Neural cell (in vitro differentiated cells): ENCODE measurements at regions not wholly inside any gene's neighbourhood (a gene's known extent, or its start where the extent isn't known, plus 50 kb on each side); places are given as distances from the start of the nearest gene placed in this dataset.
"Not testable (repeated sequence)": the region's sequence is repeated elsewhere in the genome, so short reads cannot be mapped to it uniquely, and the experiment has no call there.

Experiments
- H2AFZ ChIP-seq: fragments of 200-600, 300-800 bp; sonication (generic), shearing (Covaris generic); 2 replicates; pipeline ENCODE4 v1.6.0; 2014; ENCODE audit warnings: low read depth, mild to moderate bottlenecking, antibody characterized with exemption, low read length, moderate library complexity
- H3F3A ChIP-seq: fragments of 200-600 bp; shearing (Covaris generic); 2 replicates; pipeline ENCODE4 v1.6.1; 2016; ENCODE audit warnings: mild to moderate bottlenecking, moderate library complexity, mixed read lengths, antibody characterized with exemption, low read length; ENCODE audit not compliant: insufficient read depth, poor library complexity, severe bottlenecking
- H3K27ac ChIP-seq: fragments of 200-600, 300-800 bp; sonication (generic), shearing (Covaris generic); 2 replicates; pipeline ENCODE4 v1.5.1; 2014; ENCODE audit warnings: mild to moderate bottlenecking, low read length, moderate library complexity
- H3K27me3 ChIP-seq: fragments of 300-800, 200-600 bp; sonication (generic), shearing (Covaris generic); 2 replicates; pipeline ENCODE4 v1.6.0; 2014; ENCODE audit warnings: mild to moderate bottlenecking, low read depth, low read length, moderate library complexity; ENCODE audit not compliant: insufficient read depth
- H3K36me3 ChIP-seq: fragments of 300-800, 200-600 bp; sonication (generic), shearing (Covaris generic); 2 replicates; pipeline ENCODE4 v1.5.1; 2014; ENCODE audit warnings: mild to moderate bottlenecking, antibody characterized with exemption, low read length, moderate library complexity; ENCODE audit not compliant: insufficient read depth
- H3K4me2 ChIP-seq: fragments of 300-800, 200-600 bp; sonication (generic), shearing (Covaris generic); 2 replicates; pipeline ENCODE4 v1.6.0; 2014; ENCODE audit warnings: mild to moderate bottlenecking, low read length
- H3K4me3 ChIP-seq: fragments of 300-800, 200-600 bp; sonication (generic), shearing (Covaris generic); 2 replicates; pipeline ENCODE4 v1.5.1; 2014; ENCODE audit warnings: mild to moderate bottlenecking, low read length, moderate library complexity
- H3K79me2 ChIP-seq: fragments of 200-600 bp; shearing (Covaris generic); replicated peaks from 2 replicates; pipeline ENCODE4 v1.6.0; 2014; ENCODE audit warnings: mild to moderate bottlenecking, low read length, moderate library complexity; ENCODE audit not compliant: insufficient read depth
- H3K9ac ChIP-seq: fragments of 300-800, 200-600 bp; sonication (generic), shearing (Covaris generic); 2 replicates; pipeline ENCODE4 v1.6.1; 2016; ENCODE audit warnings: mild to moderate bottlenecking, low read length, mixed read lengths
- H3K9me2 ChIP-seq: fragments of 200-600 bp; shearing (Covaris generic); 2 replicates; pipeline ENCODE4 v1.6.1; 2016; ENCODE audit warnings: mild to moderate bottlenecking, low read length, mixed read lengths; ENCODE audit not compliant: insufficient read depth
- H3K9me3 ChIP-seq: fragments of 200-600, 300-800 bp; sonication (generic), shearing (Covaris generic); 2 replicates; pipeline ENCODE4 v1.6.1; 2016; ENCODE audit warnings: mild to moderate bottlenecking, mixed run types, low read length, moderate library complexity, mixed read lengths
- H4K20me1 ChIP-seq: fragments of 200-600 bp; shearing (Covaris generic); 2 replicates; pipeline ENCODE4 v1.6.1; 2016; ENCODE audit warnings: mild to moderate bottlenecking, mixed run types; ENCODE audit not compliant: insufficient read depth
- EP300 ChIP-seq: fragments of 450-650 bp; conservative IDR thresholded peaks from 2 replicates; pipeline ENCODE4 v1.6.1; 2014; ENCODE audit warnings: antibody characterized with exemption, mild to moderate bottlenecking, moderate library complexity; ENCODE audit not compliant: poor library complexity, severe bottlenecking
- EZH2 ChIP-seq: fragments of 200-600, 300-800 bp; shearing (Covaris generic), sonication (generic); IDR thresholded peaks from 2 replicates; pipeline ENCODE4 v1.6.1; 2014; ENCODE audit warnings: antibody characterized with exemption, low read length, borderline replicate concordance, mild to moderate bottlenecking; ENCODE audit not compliant: insufficient read depth, poor library complexity, severe bottlenecking
- MXI1 ChIP-seq: fragments of 450-650 bp; conservative IDR thresholded peaks from 2 replicates; pipeline ENCODE4 v1.6.1; 2014; ENCODE audit warnings: antibody characterized with exemption, mild to moderate bottlenecking; ENCODE audit not compliant: poor library complexity, severe bottlenecking
- POLR2AphosphoS5 ChIP-seq: IDR thresholded peaks from 2 replicates; pipeline ENCODE4 v1.6.1; 2012
- RAD21 ChIP-seq: fragments of 450-650 bp; conservative IDR thresholded peaks from 2 replicates; pipeline ENCODE4 v1.6.1; 2014; ENCODE audit warnings: antibody characterized with exemption, mild to moderate bottlenecking, moderate library complexity
- SMC3 ChIP-seq: fragments of 450-650 bp; conservative IDR thresholded peaks from 2 replicates; pipeline ENCODE4 v1.6.1; 2014; ENCODE audit warnings: antibody characterized with exemption, mild to moderate bottlenecking, moderate library complexity; ENCODE audit not compliant: poor library complexity
- TAF1 ChIP-seq: IDR thresholded peaks from 2 replicates; pipeline ENCODE4 v1.6.1; 2012; ENCODE audit warnings: low read depth
- TF ChIP-seq, protein P1 (sequence below): fragments of 450-650 bp; IDR thresholded peaks from 2 replicates; pipeline ENCODE4 v1.5.1; 2014; ENCODE audit warnings: antibody characterized with exemption, mild to moderate bottlenecking, moderate library complexity; ENCODE audit not compliant: poor library complexity, severe bottlenecking
- TF ChIP-seq, protein P2 (sequence below): IDR thresholded peaks from 2 replicates; pipeline ENCODE4 v1.6.1; 2012; ENCODE audit warnings: borderline replicate concordance

GRCh38 chr16:22660441-22661160 is 149.9 kb downstream of the NPIPB5 start:
- H3K36me3 ChIP-seq = no peaks in the 10 kb centered on the region
- H3K9ac ChIP-seq = no peak overlapping the region
- no peaks in the 10 kb centered on the region for H3K79me2 ChIP-seq
- H3K4me3 ChIP-seq = no peak overlapping the region
- H3K27ac ChIP-seq = no peak overlapping the region
- no peaks in the 10 kb centered on the region for H3K27me3 ChIP-seq
- TF ChIP-seq MXI1 = no peak
- TF ChIP-seq EP300 = no peak
- TF ChIP-seq, protein P1, sequence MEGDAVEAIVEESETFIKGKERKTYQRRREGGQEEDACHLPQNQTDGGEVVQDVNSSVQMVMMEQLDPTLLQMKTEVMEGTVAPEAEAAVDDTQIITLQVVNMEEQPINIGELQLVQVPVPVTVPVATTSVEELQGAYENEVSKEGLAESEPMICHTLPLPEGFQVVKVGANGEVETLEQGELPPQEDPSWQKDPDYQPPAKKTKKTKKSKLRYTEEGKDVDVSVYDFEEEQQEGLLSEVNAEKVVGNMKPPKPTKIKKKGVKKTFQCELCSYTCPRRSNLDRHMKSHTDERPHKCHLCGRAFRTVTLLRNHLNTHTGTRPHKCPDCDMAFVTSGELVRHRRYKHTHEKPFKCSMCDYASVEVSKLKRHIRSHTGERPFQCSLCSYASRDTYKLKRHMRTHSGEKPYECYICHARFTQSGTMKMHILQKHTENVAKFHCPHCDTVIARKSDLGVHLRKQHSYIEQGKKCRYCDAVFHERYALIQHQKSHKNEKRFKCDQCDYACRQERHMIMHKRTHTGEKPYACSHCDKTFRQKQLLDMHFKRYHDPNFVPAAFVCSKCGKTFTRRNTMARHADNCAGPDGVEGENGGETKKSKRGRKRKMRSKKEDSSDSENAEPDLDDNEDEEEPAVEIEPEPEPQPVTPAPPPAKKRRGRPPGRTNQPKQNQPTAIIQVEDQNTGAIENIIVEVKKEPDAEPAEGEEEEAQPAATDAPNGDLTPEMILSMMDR = no peak
- no peak for TF ChIP-seq RAD21
- no peaks in the 10 kb centered on the region for H3F3A ChIP-seq
- no peaks in the 10 kb centered on the region for H4K20me1 ChIP-seq
- H3K9me2 ChIP-seq = no peaks in the 10 kb centered on the region
- no peaks in the 10 kb centered on the region for H3K9me3 ChIP-seq
- no peak overlapping the region for H3K4me2 ChIP-seq
- H2AFZ ChIP-seq = no peak overlapping the region

DNA sequence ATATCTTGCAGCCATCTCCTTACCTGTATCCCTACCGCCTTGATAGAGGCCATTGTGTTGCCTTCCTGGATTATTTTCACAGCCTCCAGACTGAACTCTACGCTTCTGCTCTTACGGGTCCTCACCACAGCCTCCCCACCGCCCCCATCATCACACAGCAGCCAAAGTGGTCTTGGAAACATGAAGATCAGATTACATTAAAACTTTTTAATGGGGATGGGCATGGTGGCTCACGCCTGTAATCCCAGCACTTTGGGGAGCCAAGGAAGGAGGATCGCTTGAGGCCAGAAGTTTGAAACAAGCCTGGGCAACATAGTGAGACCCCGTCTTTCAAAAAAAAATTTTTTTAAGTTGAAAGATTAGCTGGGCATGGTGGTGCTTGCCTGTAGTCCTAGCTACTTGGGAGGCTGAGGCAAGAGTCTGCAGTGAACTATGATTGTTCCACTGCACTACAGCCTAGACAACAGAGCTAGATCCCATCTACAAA is 150.5 kb downstream of the NPIPB5 start:
- Histone ChIP-seq H3K27me3 (no peaks in the 10 kb centered on the region), H2AFZ (no peak overlapping the region), H3K4me2 (no peak overlapping the region), H3K36me3 (no peaks in the 10 kb centered on the region), H4K20me1 (no peaks in the 10 kb centered on the region), H3K4me3 (no peak overlapping the region), H3K9me3 (no peaks in the 10 kb centered on the region), H3K9me2 (no peaks in the 10 kb centered on the region), H3K27ac (no peak overlapping the region), H3F3A (no peaks in the 10 kb centered on the region), H3K9ac (no peak overlapping the region), H3K79me2 (no peaks in the 10 kb centered on the region)
- TF ChIP-seq, protein P1 = no peak
- TF ChIP-seq MXI1 (no peak), EP300 (no peak), SMC3 (no peak), RAD21 (no peak), EZH2 (no peak), POLR2AphosphoS5 (no peak), TAF1 (no peak)
- TF ChIP-seq, protein P2, sequence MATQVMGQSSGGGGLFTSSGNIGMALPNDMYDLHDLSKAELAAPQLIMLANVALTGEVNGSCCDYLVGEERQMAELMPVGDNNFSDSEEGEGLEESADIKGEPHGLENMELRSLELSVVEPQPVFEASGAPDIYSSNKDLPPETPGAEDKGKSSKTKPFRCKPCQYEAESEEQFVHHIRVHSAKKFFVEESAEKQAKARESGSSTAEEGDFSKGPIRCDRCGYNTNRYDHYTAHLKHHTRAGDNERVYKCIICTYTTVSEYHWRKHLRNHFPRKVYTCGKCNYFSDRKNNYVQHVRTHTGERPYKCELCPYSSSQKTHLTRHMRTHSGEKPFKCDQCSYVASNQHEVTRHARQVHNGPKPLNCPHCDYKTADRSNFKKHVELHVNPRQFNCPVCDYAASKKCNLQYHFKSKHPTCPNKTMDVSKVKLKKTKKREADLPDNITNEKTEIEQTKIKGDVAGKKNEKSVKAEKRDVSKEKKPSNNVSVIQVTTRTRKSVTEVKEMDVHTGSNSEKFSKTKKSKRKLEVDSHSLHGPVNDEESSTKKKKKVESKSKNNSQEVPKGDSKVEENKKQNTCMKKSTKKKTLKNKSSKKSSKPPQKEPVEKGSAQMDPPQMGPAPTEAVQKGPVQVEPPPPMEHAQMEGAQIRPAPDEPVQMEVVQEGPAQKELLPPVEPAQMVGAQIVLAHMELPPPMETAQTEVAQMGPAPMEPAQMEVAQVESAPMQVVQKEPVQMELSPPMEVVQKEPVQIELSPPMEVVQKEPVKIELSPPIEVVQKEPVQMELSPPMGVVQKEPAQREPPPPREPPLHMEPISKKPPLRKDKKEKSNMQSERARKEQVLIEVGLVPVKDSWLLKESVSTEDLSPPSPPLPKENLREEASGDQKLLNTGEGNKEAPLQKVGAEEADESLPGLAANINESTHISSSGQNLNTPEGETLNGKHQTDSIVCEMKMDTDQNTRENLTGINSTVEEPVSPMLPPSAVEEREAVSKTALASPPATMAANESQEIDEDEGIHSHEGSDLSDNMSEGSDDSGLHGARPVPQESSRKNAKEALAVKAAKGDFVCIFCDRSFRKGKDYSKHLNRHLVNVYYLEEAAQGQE = no peak

GRCh38 chr16:22662958-22663357 is 151.0 kb upstream of the HS3ST2 start:
- not testable (repeated sequence) for H3K9me3 ChIP-seq, H2AFZ ChIP-seq, H3K4me2 ChIP-seq, H3K27ac ChIP-seq, H3K9me2 ChIP-seq, H3K27me3 ChIP-seq, H3F3A ChIP-seq, H3K9ac ChIP-seq, H3K79me2 ChIP-seq, H4K20me1 ChIP-seq, H3K36me3 ChIP-seq, H3K4me3 ChIP-seq
